GM18870 (cell line): ENCODE measurements at regions not wholly inside any gene's neighbourhood (a gene's known extent, or its start where the extent isn't known, plus 50 kb on each side); places are given as distances from the start of the nearest gene placed in this dataset.
"Not testable (repeated sequence)": the region's sequence is repeated elsewhere in the genome, so short reads cannot be mapped to it uniquely, and the experiment has no call there.

ENCODE experiments used
- ATAC-seq: cut with Tn5 transposase; IDR thresholded peaks from one replicate; pipeline ENCODE4 v1.9.1; 2021; ENCODE audit warnings: moderate library complexity; ENCODE audit not compliant: unreplicated experiment

GRCh38 chr10:109809954-109810353 lies 113.4 kb downstream of the XPNPEP1 start:
- ATAC-seq = not testable (repeated sequence)

GRCh38 chr10:109801191-109801590 lies 122.1 kb downstream of the XPNPEP1 start:
- not testable (repeated sequence) for ATAC-seq

DNA sequence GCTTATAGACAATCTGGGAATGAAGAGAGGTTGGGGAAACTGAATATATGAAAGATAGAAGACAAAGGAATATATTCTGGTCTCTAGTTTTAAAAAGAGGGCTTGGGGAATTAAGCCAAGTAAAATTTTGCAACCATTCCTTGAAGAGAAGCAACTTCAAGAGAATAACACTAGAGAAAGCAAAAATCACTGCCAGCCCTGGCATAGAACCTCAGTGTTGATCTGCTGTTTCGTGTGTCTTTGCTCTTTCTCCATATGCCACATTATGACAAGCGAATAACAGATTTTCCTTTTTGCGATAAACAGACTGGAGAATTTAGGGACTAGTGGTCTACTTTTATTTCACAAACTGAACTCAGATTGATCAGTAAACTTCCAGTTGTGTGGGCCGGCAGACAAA lies 132.7 kb downstream of the XPNPEP1 start:
- ATAC-seq = no peak

DNA sequence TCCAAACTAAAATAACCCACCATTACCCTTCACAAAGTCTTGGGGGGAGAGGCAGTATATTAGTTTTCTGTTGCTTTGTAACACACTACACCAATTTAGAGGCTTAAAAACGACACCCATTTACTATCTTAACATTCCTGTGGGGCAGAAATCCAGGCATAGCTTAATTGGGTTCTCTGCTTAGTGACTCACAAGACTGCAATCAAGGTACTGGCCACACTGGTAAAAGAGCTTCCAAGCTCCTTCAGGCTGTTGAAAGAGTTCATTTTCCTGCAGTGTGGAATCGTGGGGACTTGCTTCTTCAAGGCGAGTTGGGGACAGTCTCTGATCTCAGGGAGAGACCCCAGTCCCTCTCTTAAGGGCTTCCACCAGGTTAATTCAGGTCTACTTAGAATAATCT lies 139.1 kb downstream of the XPNPEP1 start:
- no peak for ATAC-seq

DNA sequence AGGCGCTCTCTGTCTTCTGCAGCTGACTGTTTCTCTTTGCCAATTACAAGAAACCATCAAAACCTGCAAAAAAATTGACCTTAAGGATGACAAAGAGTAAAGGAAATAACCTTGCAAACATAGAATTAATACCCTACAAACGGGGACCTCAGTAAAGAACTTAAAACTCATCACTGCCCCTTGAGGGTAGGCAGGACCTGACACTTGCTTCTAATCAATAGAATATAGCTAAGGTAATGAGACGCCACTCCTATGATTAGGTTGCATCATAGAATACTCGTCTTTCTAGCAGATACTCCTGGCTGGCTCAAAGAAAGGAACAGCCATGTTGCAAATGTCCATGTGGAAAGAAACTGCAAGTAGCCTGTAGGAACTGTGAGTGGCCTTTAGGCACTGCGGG lies 140.0 kb downstream of the XPNPEP1 start:
- no peak for ATAC-seq

DNA sequence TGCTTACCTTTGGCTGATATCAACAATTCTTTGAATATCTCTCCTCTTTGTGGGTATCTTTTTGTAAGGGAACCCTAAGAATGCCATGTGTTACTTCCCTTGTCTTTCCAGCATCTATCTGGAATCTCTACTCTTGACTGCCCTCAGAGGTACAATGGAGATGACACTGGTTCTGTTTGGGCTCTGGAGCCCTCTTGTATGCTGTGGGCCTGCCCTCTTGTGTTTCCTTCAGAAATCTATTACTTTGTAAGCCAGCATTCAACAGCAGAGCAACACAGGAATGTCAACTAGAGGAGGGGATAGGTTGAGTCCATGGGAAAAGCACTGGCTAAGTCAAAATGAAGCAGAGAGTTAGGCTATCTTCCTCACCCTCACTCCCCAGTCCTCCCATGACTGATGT lies 142.3 kb downstream of the XPNPEP1 start:
- no peak for ATAC-seq

DNA sequence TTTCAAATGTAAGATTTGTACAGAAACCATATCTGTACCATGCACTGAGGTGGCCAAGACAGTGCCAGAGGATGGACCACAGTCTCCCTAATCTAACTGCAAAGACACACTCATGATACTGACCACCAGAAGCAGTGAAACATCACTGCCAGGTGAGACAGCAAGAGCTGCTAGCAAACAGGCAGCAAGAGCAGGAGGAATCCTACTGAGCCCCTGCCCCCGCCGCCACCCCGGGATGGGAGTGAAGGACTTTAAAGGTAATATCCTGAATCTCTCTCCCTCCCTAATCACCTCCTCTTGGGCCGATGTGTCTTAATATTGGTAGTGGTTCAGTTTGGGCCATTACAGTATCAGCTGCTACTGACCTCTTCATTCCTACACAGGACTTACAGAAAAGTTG lies 144.3 kb downstream of the XPNPEP1 start:
- no peak for ATAC-seq

DNA sequence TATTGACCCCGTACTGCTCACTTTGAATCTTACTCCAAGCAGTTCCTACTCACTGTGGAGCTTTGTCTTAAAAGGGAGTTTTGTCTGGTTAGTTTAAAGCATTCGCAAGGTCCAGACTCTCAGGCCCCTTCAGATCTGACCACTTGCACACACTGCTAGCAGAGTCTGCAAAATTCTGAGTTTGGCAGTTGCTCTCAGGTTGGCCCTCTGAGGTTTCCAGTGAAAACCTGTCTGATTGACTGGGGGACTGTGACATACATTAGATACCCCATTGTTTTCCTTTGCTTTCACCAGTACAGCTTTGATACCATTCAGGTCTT lies 149.2 kb downstream of the XPNPEP1 start:
- ATAC-seq = no peak

DNA sequence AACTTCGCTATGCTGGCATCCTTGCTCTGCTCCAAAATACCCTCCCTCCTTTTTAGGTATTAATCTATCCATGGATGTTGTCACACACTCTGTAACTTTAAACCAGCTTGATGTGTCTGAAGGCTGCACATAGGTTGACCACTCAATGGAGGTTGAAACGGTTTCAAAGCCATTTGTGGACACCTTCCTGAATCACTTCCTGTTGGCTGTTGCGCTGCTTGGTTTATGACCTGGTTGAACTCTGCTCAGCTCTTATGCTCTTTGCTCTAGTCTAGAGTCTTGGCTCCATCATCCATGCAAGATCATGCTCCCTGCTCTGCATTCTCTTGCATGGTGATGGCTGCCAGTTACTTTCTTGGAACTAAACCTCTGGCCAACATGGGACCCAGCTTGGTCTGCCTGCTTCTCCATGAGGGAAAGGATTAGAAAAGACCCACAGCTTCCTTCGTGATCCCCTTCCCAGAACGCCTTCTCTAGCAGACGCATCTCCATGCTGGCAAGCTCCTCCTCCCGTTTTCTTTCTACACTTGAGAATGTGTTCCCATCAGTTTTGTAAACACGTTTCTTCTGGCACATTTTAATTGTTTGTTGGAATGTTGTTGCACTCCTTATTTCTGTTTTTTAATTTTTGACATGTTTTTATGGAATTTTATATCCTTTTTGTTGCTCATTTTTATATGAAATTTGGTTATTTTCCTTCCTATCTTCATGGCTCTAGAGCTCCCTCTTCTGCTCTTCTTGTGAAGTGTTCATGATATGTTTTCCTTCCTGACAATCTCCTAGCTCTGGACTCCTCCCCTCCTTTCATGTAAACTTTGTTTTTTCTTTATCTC lies 149.8 kb downstream of the XPNPEP1 start:
- ATAC-seq = peak; percentile 54

DNA sequence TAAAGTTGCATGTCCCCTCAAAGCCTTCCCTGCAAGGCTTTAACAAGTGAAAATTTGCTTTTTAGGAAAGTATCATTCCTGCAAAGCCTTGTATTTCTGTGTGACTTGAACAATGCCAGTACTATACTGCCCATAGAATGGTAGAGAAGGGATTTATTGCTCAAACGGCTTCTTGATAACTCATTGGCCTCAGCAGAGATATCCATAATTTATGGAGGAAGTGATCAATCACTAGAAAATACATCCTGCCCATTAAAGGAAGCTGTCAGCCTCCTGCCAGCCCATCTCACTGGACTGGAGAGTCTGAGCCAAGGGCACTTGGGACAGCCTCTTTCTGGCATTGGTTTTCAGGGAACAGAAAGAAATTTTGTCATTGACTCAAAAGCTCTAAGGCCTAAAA lies 152.6 kb downstream of the XPNPEP1 start:
- ATAC-seq = no peak

DNA sequence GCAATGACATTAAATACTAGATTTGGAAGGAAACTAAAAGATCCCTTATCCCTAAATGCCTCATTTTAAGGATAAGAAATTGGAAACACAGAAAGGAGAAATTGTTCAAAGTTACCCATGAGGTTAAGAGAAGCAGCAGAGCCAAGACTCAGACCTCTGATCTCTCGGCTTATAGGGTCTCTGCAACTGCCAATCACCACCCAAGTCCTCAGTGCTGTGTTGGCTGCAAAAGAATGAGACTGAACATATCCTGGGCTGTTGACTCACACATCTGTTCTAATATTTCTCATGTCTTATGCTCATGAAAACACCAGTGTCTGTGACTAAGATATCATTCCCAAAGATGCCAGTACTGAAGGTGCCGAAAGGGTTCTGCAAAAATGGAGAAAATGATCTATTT lies 153.3 kb downstream of the XPNPEP1 start:
- ATAC-seq = no peak

- ATAC-seq = no peak
Observed at GRCh38 chr10:109765838-109766237, 157.5 kb downstream of the XPNPEP1 start.

DNA sequence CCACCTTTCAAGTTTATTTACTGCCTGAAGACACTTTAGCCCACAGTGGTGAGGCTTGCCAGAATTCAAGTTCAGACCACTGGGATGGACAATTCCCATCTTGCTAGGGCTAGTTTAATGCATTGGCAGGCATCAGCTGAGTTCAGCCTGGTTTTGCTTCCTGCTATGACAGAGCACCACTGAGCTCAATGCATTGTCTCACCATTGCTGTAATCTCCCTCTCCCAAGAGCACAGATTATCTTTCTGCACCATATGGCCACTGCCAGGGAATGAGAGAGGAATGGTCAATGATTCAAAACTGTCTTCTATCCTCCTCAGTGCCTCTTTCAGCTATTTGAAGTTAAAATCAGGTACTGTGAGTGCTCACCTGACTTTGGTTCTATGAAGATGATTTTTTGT lies 160.8 kb downstream of the XPNPEP1 start:
- no peak for ATAC-seq

GRCh38 chr10:109757670-109758069 lies 165.6 kb downstream of the XPNPEP1 start:
- not testable (repeated sequence) for ATAC-seq

GRCh38 chr10:109746861-109747260 lies 176.4 kb downstream of the XPNPEP1 start:
- no peak for ATAC-seq

GRCh38 chr10:109744020-109744419 lies 179.3 kb downstream of the XPNPEP1 start:
- no peak for ATAC-seq

GRCh38 chr10:109743574-109743973 lies 179.7 kb downstream of the XPNPEP1 start:
- ATAC-seq = no peak

GRCh38 chr10:109743146-109743545 lies 180.2 kb downstream of the XPNPEP1 start:
- ATAC-seq = no peak

GRCh38 chr10:109741712-109742111 lies 181.6 kb downstream of the XPNPEP1 start:
- no peak for ATAC-seq

DNA sequence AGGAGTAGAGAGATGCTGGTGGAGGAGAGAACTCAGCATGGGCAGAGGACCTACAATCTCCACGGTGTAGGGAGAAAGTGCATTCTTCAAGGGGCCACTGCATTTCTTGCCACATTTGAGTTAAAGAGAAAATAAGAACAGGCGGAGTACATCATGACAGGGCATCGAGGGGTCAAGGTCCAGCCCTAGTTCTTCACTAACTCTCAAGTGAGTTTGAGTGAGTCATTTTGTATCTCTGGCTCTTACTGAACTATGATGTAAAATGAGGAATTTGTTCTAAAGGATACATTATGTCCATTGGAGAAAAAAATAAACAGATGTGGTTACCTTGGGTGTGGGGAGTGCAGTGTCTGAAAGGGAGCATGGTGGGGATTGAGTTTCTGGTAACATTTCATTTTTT lies 182.9 kb downstream of the XPNPEP1 start:
- ATAC-seq = no peak

DNA sequence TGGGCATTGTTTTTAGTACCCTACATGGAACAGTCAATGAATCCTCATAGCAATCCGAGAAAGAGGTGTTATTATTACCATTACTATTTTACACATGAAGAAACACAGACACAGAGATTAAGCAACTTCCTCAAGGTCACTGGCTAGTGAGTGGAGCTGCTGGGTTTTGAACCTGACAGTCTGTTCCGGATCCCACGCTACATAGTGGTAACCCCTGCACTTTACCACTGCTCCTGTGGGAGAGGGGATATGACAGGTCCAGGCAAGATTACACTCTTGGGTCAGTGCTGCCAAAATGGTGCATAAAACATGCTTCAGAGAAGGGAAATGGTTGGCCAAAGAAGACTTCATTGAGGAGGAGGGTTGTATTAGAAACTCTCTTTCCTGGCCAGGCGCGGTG lies 185.7 kb downstream of the XPNPEP1 start:
- ATAC-seq = no peak

GRCh38 chr10:109737009-109737408 lies 186.3 kb downstream of the XPNPEP1 start:
- no peak for ATAC-seq

DNA sequence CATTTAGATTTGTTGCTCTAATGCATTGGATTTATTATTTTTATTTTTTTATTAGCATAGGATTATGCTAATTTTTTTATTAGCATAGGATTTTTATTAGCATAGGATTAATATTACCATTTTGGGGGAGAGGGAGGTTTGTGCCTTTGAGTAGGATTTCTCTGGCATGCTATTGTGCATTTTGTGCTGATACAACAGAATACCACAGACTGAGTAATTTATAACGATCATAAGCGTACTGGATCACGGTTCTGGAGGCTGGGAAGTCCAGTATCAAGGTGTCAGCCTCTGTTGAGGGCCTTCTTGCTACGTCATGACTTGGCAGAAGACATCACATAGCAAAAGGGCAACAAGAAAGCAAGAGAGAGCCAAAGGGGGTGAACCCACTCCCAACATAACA lies 187.5 kb downstream of the XPNPEP1 start:
- no peak for ATAC-seq
